ENCODE measurements at regions not wholly inside any gene's neighbourhood (a gene's known extent, or its start where the extent isn't known, plus 50 kb on each side); places are given as distances from the start of the nearest gene placed in this dataset.

DNA sequence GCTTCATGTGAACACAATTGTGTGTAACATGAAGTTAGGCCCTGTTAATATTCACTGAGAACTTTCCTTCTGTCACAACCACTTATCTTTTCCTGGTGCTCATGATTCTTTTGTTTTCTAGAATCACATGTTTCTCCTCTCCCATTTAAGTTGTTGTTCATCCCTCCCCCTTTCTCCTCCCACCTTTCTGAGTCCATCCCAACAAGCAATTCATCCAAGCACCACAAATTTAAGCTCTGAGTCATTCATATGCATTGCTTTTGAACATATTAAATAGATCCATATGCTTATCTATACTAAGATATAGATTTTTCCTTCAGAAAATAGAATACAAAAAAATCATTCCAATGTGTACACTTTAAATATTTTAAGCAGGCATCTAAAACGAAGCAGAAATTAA, 75.2 kb upstream of the NFIB start:
- no peaks in the 10 kb centered on the region for H3K4me1 ChIP-seq (ENCODE audit: insufficient read depth, low read length, severe bottlenecking)
- no peaks in the 10 kb centered on the region for H3F3A ChIP-seq (ENCODE audit: insufficient read depth, low read length)
- no peak overlapping the region for H3K4me2 ChIP-seq (ENCODE audit: low read length)

DNA sequence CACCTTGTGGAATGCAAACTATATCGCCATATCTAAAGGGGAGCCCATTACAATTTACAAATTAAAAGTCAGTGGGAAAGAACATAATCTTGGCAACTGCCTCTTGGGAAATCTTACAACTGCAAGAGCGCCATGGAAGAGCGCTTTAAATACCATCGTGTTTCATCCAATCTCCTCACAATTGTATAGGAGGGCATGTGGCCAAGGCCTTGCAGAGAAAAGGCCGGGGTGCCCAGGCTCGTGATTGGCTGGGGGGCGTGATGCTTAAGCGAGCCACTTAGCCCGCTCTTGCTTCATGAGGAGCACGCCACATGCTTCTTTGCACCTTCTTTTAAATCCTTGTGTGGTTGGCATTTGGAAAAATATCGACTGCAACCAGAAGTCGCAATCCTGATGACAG, 69.8 kb upstream of the NFIB start:
- Histone ChIP-seq H2AFZ (ENCODE audit: low read length) (no peak overlapping the region), H3F3A (ENCODE audit: insufficient read depth, low read length) (no peaks in the 10 kb centered on the region), H3K27me3 (ENCODE audit: insufficient read depth, low read length) (no peaks in the 10 kb centered on the region), H3K4me2 (ENCODE audit: low read length) (no peak overlapping the region), H3K27ac (ENCODE audit: low read depth, low read length, poor library complexity, severe bottlenecking) (no peak overlapping the region), H3K9me2 (ENCODE audit: low read depth, low read length) (no peaks in the 10 kb centered on the region), H3K4me3 (ENCODE audit: low read depth, low read length, poor library complexity, severe bottlenecking) (no peak overlapping the region), H4K20me1 (ENCODE audit: insufficient read depth, low read length) (no peaks in the 10 kb centered on the region), H3K9ac (ENCODE audit: low read length) (no peak overlapping the region), H3K4me1 (ENCODE audit: insufficient read depth, low read length, severe bottlenecking) (peaks cover 9% of the 10 kb centered on the region), H3K79me2 (ENCODE audit: insufficient read depth, low read length) (no peaks in the 10 kb centered on the region), H3K36me3 (ENCODE audit: insufficient read depth, low read length) (no peaks in the 10 kb centered on the region), H3K9me3 (ENCODE audit: low read length) (no peaks in the 10 kb centered on the region)
- TF ChIP-seq EZH2 (IDR thresholded peaks at IDR 0.05; ENCODE audit: borderline replicate concordance, low read length) = no peak
- TF ChIP-seq, protein P1, sequence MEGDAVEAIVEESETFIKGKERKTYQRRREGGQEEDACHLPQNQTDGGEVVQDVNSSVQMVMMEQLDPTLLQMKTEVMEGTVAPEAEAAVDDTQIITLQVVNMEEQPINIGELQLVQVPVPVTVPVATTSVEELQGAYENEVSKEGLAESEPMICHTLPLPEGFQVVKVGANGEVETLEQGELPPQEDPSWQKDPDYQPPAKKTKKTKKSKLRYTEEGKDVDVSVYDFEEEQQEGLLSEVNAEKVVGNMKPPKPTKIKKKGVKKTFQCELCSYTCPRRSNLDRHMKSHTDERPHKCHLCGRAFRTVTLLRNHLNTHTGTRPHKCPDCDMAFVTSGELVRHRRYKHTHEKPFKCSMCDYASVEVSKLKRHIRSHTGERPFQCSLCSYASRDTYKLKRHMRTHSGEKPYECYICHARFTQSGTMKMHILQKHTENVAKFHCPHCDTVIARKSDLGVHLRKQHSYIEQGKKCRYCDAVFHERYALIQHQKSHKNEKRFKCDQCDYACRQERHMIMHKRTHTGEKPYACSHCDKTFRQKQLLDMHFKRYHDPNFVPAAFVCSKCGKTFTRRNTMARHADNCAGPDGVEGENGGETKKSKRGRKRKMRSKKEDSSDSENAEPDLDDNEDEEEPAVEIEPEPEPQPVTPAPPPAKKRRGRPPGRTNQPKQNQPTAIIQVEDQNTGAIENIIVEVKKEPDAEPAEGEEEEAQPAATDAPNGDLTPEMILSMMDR (IDR thresholded peaks at IDR 0.05; ENCODE audit: low read length) = no peak

More for the DNA sequence above, 75.2 kb upstream of the NFIB start:
- Histone ChIP-seq H3K4me3 (ENCODE audit: low read depth, low read length, poor library complexity, severe bottlenecking) (no peak overlapping the region), H4K20me1 (ENCODE audit: insufficient read depth, low read length) (no peaks in the 10 kb centered on the region), H3K27me3 (ENCODE audit: insufficient read depth, low read length) (no peaks in the 10 kb centered on the region), H3K9ac (ENCODE audit: low read length) (no peak overlapping the region), H2AFZ (ENCODE audit: low read length) (no peak overlapping the region), H3K27ac (ENCODE audit: low read depth, low read length, poor library complexity, severe bottlenecking) (no peak overlapping the region), H3K9me2 (ENCODE audit: low read depth, low read length) (no peaks in the 10 kb centered on the region), H3K79me2 (ENCODE audit: insufficient read depth, low read length) (no peaks in the 10 kb centered on the region), H3K9me3 (ENCODE audit: low read length) (no peaks in the 10 kb centered on the region), H3K36me3 (ENCODE audit: insufficient read depth, low read length) (no peaks in the 10 kb centered on the region)
- TF ChIP-seq EZH2 (IDR thresholded peaks at IDR 0.05; ENCODE audit: borderline replicate concordance, low read length) = no peak
- TF ChIP-seq, protein P1 (IDR thresholded peaks at IDR 0.05; ENCODE audit: low read length) = no peak

DNA sequence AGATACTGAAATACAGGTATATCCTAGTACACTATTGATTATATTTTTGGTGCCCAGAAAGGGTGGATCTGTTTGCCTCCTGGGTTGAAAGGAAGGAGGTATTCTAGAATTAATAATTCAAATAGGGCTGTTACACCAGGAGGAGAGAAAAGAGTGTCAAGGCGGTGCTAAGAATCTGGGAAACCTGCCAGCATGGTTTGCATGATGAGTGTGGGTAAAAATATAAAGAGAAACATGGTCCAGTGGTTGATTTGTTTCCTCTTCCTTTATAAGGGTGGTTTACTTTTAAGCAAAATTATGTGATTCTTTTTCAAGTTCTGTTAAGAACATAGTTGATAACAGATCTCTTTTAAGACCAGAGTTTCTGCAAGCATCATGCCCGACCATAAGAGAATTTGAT, 69.4 kb upstream of the NFIB start:
- Histone ChIP-seq H3K27me3 (ENCODE audit: insufficient read depth, low read length) (no peaks in the 10 kb centered on the region), H2AFZ (ENCODE audit: low read length) (no peak overlapping the region), H3K9me2 (ENCODE audit: low read depth, low read length) (no peaks in the 10 kb centered on the region), H3K4me1 (ENCODE audit: insufficient read depth, low read length, severe bottlenecking) (peaks cover 9% of the 10 kb centered on the region), H3K9me3 (ENCODE audit: low read length) (no peaks in the 10 kb centered on the region), H3K79me2 (ENCODE audit: insufficient read depth, low read length) (no peaks in the 10 kb centered on the region), H3K27ac (ENCODE audit: low read depth, low read length, poor library complexity, severe bottlenecking) (no peak overlapping the region), H3K9ac (ENCODE audit: low read length) (no peak overlapping the region), H3K4me3 (ENCODE audit: low read depth, low read length, poor library complexity, severe bottlenecking) (no peak overlapping the region), H3F3A (ENCODE audit: insufficient read depth, low read length) (no peaks in the 10 kb centered on the region), H3K4me2 (ENCODE audit: low read length) (no peak overlapping the region), H3K36me3 (ENCODE audit: insufficient read depth, low read length) (no peaks in the 10 kb centered on the region), H4K20me1 (ENCODE audit: insufficient read depth, low read length) (no peaks in the 10 kb centered on the region)
- no peak for TF ChIP-seq EZH2 (IDR thresholded peaks at IDR 0.05; ENCODE audit: borderline replicate concordance, low read length)
- TF ChIP-seq, protein P1 (IDR thresholded peaks at IDR 0.05; ENCODE audit: low read length) = no peak
